Mucosa of gallbladder (tissue), 1 donor: ENCODE measurements at regions not wholly inside any gene's neighbourhood (a gene's known extent, or its start where the extent isn't known, plus 50 kb on each side); places are given as distances from the start of the nearest gene placed in this dataset.

Experiments used
- DNase-seq: peaks from one replicate; pipeline ENCODE4 v3.0.0-alpha.2; 2020; ENCODE audit warnings: low spot score
- donor health status: DM: no; HTN: no; CAD: no.

- DNase-seq: no peak
Observed at GRCh38 chr13:99123101-99124045, 77.3 kb upstream of the UBAC2 start.

- no peak for DNase-seq
Observed at GRCh38 chr13:99124046-99124400, 76.6 kb upstream of the UBAC2 start.

- DNase-seq: no peak
Observed at GRCh38 chr13:99124794-99125316, 75.8 kb upstream of the UBAC2 start.

GRCh38 chr13:99125326-99125915, 75.2 kb upstream of the UBAC2 start:
- no peak for DNase-seq

GRCh38 chr13:99126821-99127220, 73.8 kb upstream of the UBAC2 start:
- DNase-seq: no peak

GRCh38 chr13:99129050-99129449, 71.6 kb upstream of the UBAC2 start:
- no peak for DNase-seq

- no peak for DNase-seq
Observed at GRCh38 chr13:99129951-99130350, 70.7 kb upstream of the UBAC2 start.

- DNase-seq: no peak
Observed at GRCh38 chr13:99131410-99131809, 69.2 kb upstream of the UBAC2 start.

- DNase-seq: no peak
Observed at GRCh38 chr13:99132295-99132835, 68.3 kb upstream of the UBAC2 start.

- DNase-seq: no peak
Observed at GRCh38 chr13:99133230-99133629, 67.4 kb upstream of the UBAC2 start.

- no peak for DNase-seq
Observed at GRCh38 chr13:99133848-99134247, 66.8 kb upstream of the UBAC2 start.

GRCh38 chr13:99135591-99135990, 65.1 kb upstream of the UBAC2 start:
- DNase-seq: no peak

GRCh38 chr13:99136427-99136954, 64.2 kb upstream of the UBAC2 start:
- no peak for DNase-seq

- no peak for DNase-seq
Observed at GRCh38 chr13:99140831-99141230, 59.8 kb upstream of the UBAC2 start.

GRCh38 chr13:99143904-99144303, 56.8 kb upstream of the UBAC2 start:
- DNase-seq: no peak

GRCh38 chr13:99144306-99144705, 56.3 kb upstream of the UBAC2 start:
- no peak for DNase-seq

GRCh38 chr13:99145461-99145860, 55.2 kb upstream of the UBAC2 start:
- DNase-seq: no peak

- no peak for DNase-seq
Observed at GRCh38 chr13:99150575-99151361, 49.9 kb upstream of the UBAC2 start.
